IPS-20b (cell line): ENCODE measurements at regions not wholly inside any gene's neighbourhood (a gene's known extent, or its start where the extent isn't known, plus 50 kb on each side); places are given as distances from the start of the nearest gene placed in this dataset.

Experiments
- H3K27ac ChIP-seq: one replicate; pipeline ENCODE4 v1.5.1; 2013; ENCODE audit warnings: low read length
- H3K27me3 ChIP-seq: 2 replicates; pipeline ENCODE4 v1.6.1; 2013; ENCODE audit warnings: mild to moderate bottlenecking, low read length, inconsistent platforms; ENCODE audit not compliant: insufficient read depth
- H3K36me3 ChIP-seq: 2 replicates; pipeline ENCODE4 v1.6.1; 2013; ENCODE audit warnings: low read depth, mild to moderate bottlenecking, inconsistent platforms, low read length, moderate library complexity; ENCODE audit not compliant: insufficient read depth
- H3K4me1 ChIP-seq: 2 replicates; pipeline ENCODE4 v1.6.1; 2013; ENCODE audit warnings: mild to moderate bottlenecking, control low read depth, inconsistent platforms, low read length, moderate library complexity; ENCODE audit not compliant: insufficient read depth
- H3K4me3 ChIP-seq: 2 replicates; pipeline ENCODE4 v1.5.1; 2013; ENCODE audit warnings: mild to moderate bottlenecking, low read length, inconsistent platforms
- H3K9ac ChIP-seq: 2 replicates; pipeline ENCODE4 v1.6.1; 2013; ENCODE audit warnings: low read depth, mild to moderate bottlenecking, inconsistent platforms, low read length, moderate library complexity
- H3K9me3 ChIP-seq: 2 replicates; pipeline ENCODE4 v1.6.1; 2013; ENCODE audit warnings: mild to moderate bottlenecking, low read depth, low read length, inconsistent platforms; ENCODE audit not compliant: insufficient read depth

- Histone ChIP-seq H3K36me3 (no peaks in the 10 kb centered on the region), H3K9me3 (peaks cover 12% of the 10 kb centered on the region; the same call in 1 of the 2 replicates), H3K4me1 (no peaks in the 10 kb centered on the region), H3K4me3 (no peak overlapping the region), H3K9ac (no peak overlapping the region), H3K27ac (no peak overlapping the region), H3K27me3 (no peaks in the 10 kb centered on the region)
Measured at GRCh38 chr5:123827811-123828210, 315.8 kb downstream of the CSNK1G3 start.

GRCh38 chr5:123819833-123820232 lies 307.9 kb downstream of the CSNK1G3 start:
- Histone ChIP-seq H3K9me3 (peaks cover 5% of the 10 kb centered on the region; the same call in 1 of the 2 replicates), H3K4me1 (peaks cover 12% of the 10 kb centered on the region; the same call in 1 of the 2 replicates), H3K9ac (no peak overlapping the region), H3K27ac (no peak overlapping the region), H3K4me3 (no peak overlapping the region), H3K27me3 (no peaks in the 10 kb centered on the region), H3K36me3 (no peaks in the 10 kb centered on the region)

- H3K9me3 ChIP-seq: 0 out of 2 replicates have a peak, but pooled peaks cover under 1% of the 10 kb centered on the region
- H3K9ac ChIP-seq: no peak overlapping the region
- no peaks in the 10 kb centered on the region for H3K27me3 ChIP-seq
- no peak overlapping the region for H3K27ac ChIP-seq
- H3K36me3 ChIP-seq: no peaks in the 10 kb centered on the region
- H3K4me1 ChIP-seq: peaks cover 16% of the 10 kb centered on the region
- H3K4me3 ChIP-seq: no peak overlapping the region
Measured at GRCh38 chr5:123819386-123819785, 307.4 kb downstream of the CSNK1G3 start.

GRCh38 chr5:123817267-123817666 lies 305.3 kb downstream of the CSNK1G3 start:
- Histone ChIP-seq H3K4me1 (peaks cover 26% of the 10 kb centered on the region), H3K9ac (no peak overlapping the region), H3K27ac (no peak overlapping the region)

GRCh38 chr5:123814801-123815470 lies 303.0 kb downstream of the CSNK1G3 start:
- Histone ChIP-seq H3K27me3 (no peaks in the 10 kb centered on the region), H3K9me3 (no peaks in the 10 kb centered on the region), H3K4me3 (peak overlapping the region; percentile 7; the same call in 1 of the 2 replicates), H3K9ac (peak overlapping the region; percentile 19; the same call in 1 of the 2 replicates), H3K27ac (peak overlapping the region; percentile 41), H3K36me3 (no peaks in the 10 kb centered on the region), H3K4me1 (peaks cover 48% of the 10 kb centered on the region)

More at GRCh38 chr5:123817267-123817666, 305.3 kb downstream of the CSNK1G3 start:
- no peaks in the 10 kb centered on the region for H3K9me3 ChIP-seq
- no peaks in the 10 kb centered on the region for H3K36me3 ChIP-seq
- H3K4me3 ChIP-seq: no peak overlapping the region
- H3K27me3 ChIP-seq: no peaks in the 10 kb centered on the region

- Histone ChIP-seq H3K27me3 (no peaks in the 10 kb centered on the region), H3K27ac (no peak overlapping the region), H3K36me3 (no peaks in the 10 kb centered on the region), H3K4me1 (peaks cover 53% of the 10 kb centered on the region), H3K4me3 (no peak overlapping the region), H3K9me3 (no peaks in the 10 kb centered on the region), H3K9ac (peak overlapping the region; percentile 19; the same call in 1 of the 2 replicates)
Measured at GRCh38 chr5:123813937-123814624, 302.1 kb downstream of the CSNK1G3 start.

- Histone ChIP-seq H3K9me3 (no peaks in the 10 kb centered on the region), H3K4me1 (peaks cover 59% of the 10 kb centered on the region), H3K27me3 (no peaks in the 10 kb centered on the region), H3K9ac (no peak overlapping the region), H3K27ac (no peak overlapping the region), H3K36me3 (no peaks in the 10 kb centered on the region), H3K4me3 (no peak overlapping the region)
Measured at GRCh38 chr5:123813264-123813663, 301.3 kb downstream of the CSNK1G3 start.

GRCh38 chr5:123811831-123812230 lies 299.9 kb downstream of the CSNK1G3 start:
- no peak overlapping the region for H3K27ac ChIP-seq
- H3K27me3 ChIP-seq: no peaks in the 10 kb centered on the region
- H3K36me3 ChIP-seq: no peaks in the 10 kb centered on the region
- no peaks in the 10 kb centered on the region for H3K9me3 ChIP-seq
- H3K9ac ChIP-seq: no peak overlapping the region
- peaks cover 74% of the 10 kb centered on the region for H3K4me1 ChIP-seq
- no peak overlapping the region for H3K4me3 ChIP-seq

GRCh38 chr5:123810746-123811340 lies 298.9 kb downstream of the CSNK1G3 start:
- no peaks in the 10 kb centered on the region for H3K36me3 ChIP-seq
- no peak overlapping the region for H3K9ac ChIP-seq
- no peak overlapping the region for H3K4me3 ChIP-seq
- no peaks in the 10 kb centered on the region for H3K9me3 ChIP-seq
- H3K4me1 ChIP-seq: peaks cover 73% of the 10 kb centered on the region
- H3K27me3 ChIP-seq: no peaks in the 10 kb centered on the region
- H3K27ac ChIP-seq: no peak overlapping the region

GRCh38 chr5:123810253-123810652 lies 298.3 kb downstream of the CSNK1G3 start:
- Histone ChIP-seq H3K4me1 (peaks cover 67% of the 10 kb centered on the region), H3K36me3 (no peaks in the 10 kb centered on the region), H3K27me3 (no peaks in the 10 kb centered on the region), H3K4me3 (no peak overlapping the region), H3K9me3 (no peaks in the 10 kb centered on the region), H3K9ac (no peak overlapping the region), H3K27ac (no peak overlapping the region)

GRCh38 chr5:123809594-123810221 lies 297.7 kb downstream of the CSNK1G3 start:
- H3K27ac ChIP-seq: no peak overlapping the region
- no peaks in the 10 kb centered on the region for H3K27me3 ChIP-seq
- H3K9me3 ChIP-seq: no peaks in the 10 kb centered on the region
- no peak overlapping the region for H3K9ac ChIP-seq
- peaks cover 62% of the 10 kb centered on the region for H3K4me1 ChIP-seq
- H3K36me3 ChIP-seq: no peaks in the 10 kb centered on the region
- no peak overlapping the region for H3K4me3 ChIP-seq
